GM23338 (cell line): ENCODE measurements at regions not wholly inside any gene's neighbourhood (a gene's known extent, or its start where the extent isn't known, plus 50 kb on each side); places are given as distances from the start of the nearest gene placed in this dataset.

Experiments
- ATAC-seq: fragments of 200-7000 bp; cut with Tn5 transposase; 3 replicates; pipeline ENCODE4 v1.9.1; 2020
- DNase-seq: peaks from one replicate; pipeline ENCODE4 v3.0.0-alpha.2; 2015; ENCODE audit warnings: low spot score
- H2AFZ ChIP-seq: fragments of 200-600 bp; sonication (generic); 2 replicates; pipeline ENCODE4 v1.8.0; 2016; ENCODE audit warnings: antibody characterized with exemption, mild to moderate bottlenecking, moderate library complexity
- H3F3A ChIP-seq: fragments of 200-600 bp; sonication (generic); replicated peaks from 2 replicates; pipeline ENCODE4 v1.8.0; 2017; ENCODE audit warnings: antibody characterized with exemption, mixed run types, low read depth
- H3K27ac ChIP-seq: fragments of 200-600 bp; sonication (generic); 2 replicates; pipeline ENCODE4 v1.6.1; 2016; ENCODE audit warnings: low read depth
- H3K27me3 ChIP-seq: fragments of 200-600 bp; sonication (generic); 2 replicates; pipeline ENCODE4 v1.8.0; 2016; ENCODE audit warnings: mild to moderate bottlenecking, mixed run types, moderate library complexity; ENCODE audit not compliant: insufficient read depth
- H3K36me3 ChIP-seq: fragments of 200-600 bp; sonication (generic); 2 replicates; pipeline ENCODE4 v1.8.0; 2016; ENCODE audit warnings: mild to moderate bottlenecking; ENCODE audit not compliant: insufficient read depth
- H3K4me1 ChIP-seq: fragments of 200-600 bp; sonication (generic); 2 replicates; pipeline ENCODE4 v1.8.0; 2016; ENCODE audit warnings: mild to moderate bottlenecking, moderate library complexity; ENCODE audit not compliant: insufficient read depth
- H3K4me2 ChIP-seq: fragments of 200-600 bp; sonication (generic); 2 replicates; pipeline ENCODE4 v1.7.1; 2017; ENCODE audit warnings: mixed run types
- H3K4me3 ChIP-seq: fragments of 200-600 bp; sonication (generic); 2 replicates; pipeline ENCODE4 v1.6.1; 2016; ENCODE audit warnings: mixed run types
- H3K79me2 ChIP-seq: fragments of 200-600 bp; sonication (generic); replicated peaks from 2 replicates; pipeline ENCODE4 v1.8.0; 2017; ENCODE audit warnings: mild to moderate bottlenecking; ENCODE audit not compliant: insufficient read depth
- H3K9me2 ChIP-seq: fragments of 200-600 bp; sonication (generic); 2 replicates; pipeline ENCODE4 v1.8.0; 2017; ENCODE audit not compliant: insufficient read depth
- H4K20me1 ChIP-seq: fragments of 200-600 bp; sonication (generic); replicated peaks from 2 replicates; pipeline ENCODE4 v1.8.0; 2017; ENCODE audit warnings: mild to moderate bottlenecking; ENCODE audit not compliant: insufficient read depth
- H3K27ac Mint-ChIP-seq: 2 replicates; pipeline ENCODE4 v1.8.0; 2020; ENCODE audit warnings: inconsistent platforms, mild to moderate bottlenecking, moderate library complexity, mixed read lengths
- H3K27me3 Mint-ChIP-seq: 3 replicates; pipeline ENCODE4 v1.8.0; 2022; ENCODE audit warnings: low read depth, mild to moderate bottlenecking, moderate library complexity, mixed read lengths, inconsistent platforms; ENCODE audit not compliant: insufficient read depth, poor library complexity
- H3K36me3 Mint-ChIP-seq: 3 replicates; pipeline ENCODE4 v1.8.0; 2021; ENCODE audit warnings: low read depth, mild to moderate bottlenecking, inconsistent platforms, moderate library complexity, mixed read lengths
- H3K4me1 Mint-ChIP-seq: 3 replicates; pipeline ENCODE4 v1.8.0; 2020; ENCODE audit warnings: mild to moderate bottlenecking, inconsistent platforms, mixed read lengths
- H3K4me3 Mint-ChIP-seq: 3 replicates; pipeline ENCODE4 v1.8.0; 2021; ENCODE audit warnings: moderate library complexity, mild to moderate bottlenecking, inconsistent platforms, mixed read lengths
- H3K9me3 Mint-ChIP-seq: 3 replicates; pipeline ENCODE4 v1.8.0; 2020; ENCODE audit warnings: moderate library complexity, mild to moderate bottlenecking, inconsistent platforms, mixed read lengths
- CREB1 ChIP-seq: fragments of 250-450 bp; sonication (Bioruptor Pico); IDR thresholded peaks from 2 replicates; pipeline ENCODE4 v1.5.0; 2020; ENCODE audit warnings: low read depth, mild to moderate bottlenecking, moderate library complexity
- ETS1 ChIP-seq: IDR thresholded peaks from 2 replicates; pipeline ENCODE4 v1.6.1; 2016; ENCODE audit warnings: antibody characterized with exemption
- EZH2 ChIP-seq: fragments of 200-600 bp; sonication (generic); IDR thresholded peaks from one replicate; pipeline ENCODE4 v1.8.0; 2017; ENCODE audit warnings: antibody characterized with exemption, mild to moderate bottlenecking, low read depth; ENCODE audit not compliant: unreplicated experiment
- EZH2phosphoT487 ChIP-seq: fragments of 200-600 bp; sonication (generic); IDR thresholded peaks from one replicate; pipeline ENCODE4 v1.8.1; 2018; ENCODE audit warnings: antibody characterized with exemption; ENCODE audit not compliant: unreplicated experiment
- NANOG ChIP-seq: IDR thresholded peaks from 2 replicates; pipeline ENCODE4 v1.6.1; 2016; ENCODE audit warnings: antibody characterized with exemption, borderline replicate concordance
- POLR2AphosphoS5 ChIP-seq: IDR thresholded peaks from 2 replicates; pipeline ENCODE4 v1.6.1; 2016; ENCODE audit warnings: antibody characterized with exemption, low read depth
- REST ChIP-seq: IDR thresholded peaks from one replicate; pipeline ENCODE4 v1.6.1; 2018; ENCODE audit warnings: antibody characterized with exemption; ENCODE audit not compliant: unreplicated experiment
- STAT1 ChIP-seq: IDR thresholded peaks from one replicate; pipeline ENCODE4 v1.6.1; 2016; ENCODE audit warnings: antibody characterized with exemption; ENCODE audit not compliant: unreplicated experiment
- ZNF114 ChIP-seq: fragments of 250-450 bp; sonication (Bioruptor Pico); IDR thresholded peaks from 2 replicates; pipeline ENCODE4 v1.5.0; 2020; ENCODE audit warnings: mild to moderate bottlenecking, moderate library complexity
- ZNF331 ChIP-seq: fragments of 250-450 bp; sonication (Bioruptor Pico); IDR thresholded peaks from 2 replicates; pipeline ENCODE4 v1.5.0; 2020; ENCODE audit warnings: low read depth, mild to moderate bottlenecking, moderate library complexity
- ZNF462 ChIP-seq: fragments of 250-450 bp; sonication (Bioruptor Pico); IDR thresholded peaks from 2 replicates; pipeline ENCODE4 v1.5.0; 2020; ENCODE audit warnings: mild to moderate bottlenecking, moderate library complexity
- TF ChIP-seq, protein P1 (sequence below), 2 experiments: fragments of 200-600 bp in 1 of 2; sonication (generic) in 1 of 2; conservative IDR thresholded peaks; 2 replicates each; pipeline versions ENCODE4 v1.5.1 to v1.6.1; 2016 to 2017; ENCODE audit warnings: antibody characterized with exemption in 2 of 2, low read depth in 2 of 2, mild to moderate bottlenecking in 2 of 2, moderate library complexity in 1 of 2

- Mint-ChIP-seq H3K36me3 (no peaks in the 10 kb centered on the region), H3K27ac (no peak overlapping the region), H3K4me1 (no peaks in the 10 kb centered on the region), H3K4me3 (no peak overlapping the region), H3K9me3 (peaks cover 6% of the 10 kb centered on the region; the same call in 2 of the 3 replicates), H3K27me3 (no peaks in the 10 kb centered on the region)
- Histone ChIP-seq H3K9me2 (no peaks in the 10 kb centered on the region), H3K4me2 (no peak overlapping the region), H3K27me3 (no peaks in the 10 kb centered on the region), H3K36me3 (no peaks in the 10 kb centered on the region), H3K79me2 (no peaks in the 10 kb centered on the region), H4K20me1 (no peaks in the 10 kb centered on the region), H3F3A (no peaks in the 10 kb centered on the region), H2AFZ (no peak overlapping the region), H3K4me1 (no peaks in the 10 kb centered on the region), H3K27ac (no peak overlapping the region), H3K4me3 (no peak overlapping the region)
- no peak for DNase-seq
- TF ChIP-seq ZNF331 (CRISPR knock-in tag) (no peak), EZH2 (no peak), EZH2phosphoT487 (no peak), CREB1 (CRISPR knock-in tag) (no peak), ETS1 (no peak), STAT1 (no peak), ZNF114 (CRISPR knock-in tag) (no peak), REST (no peak), ZNF462 (CRISPR knock-in tag) (no peak), POLR2AphosphoS5 (no peak), NANOG (no peak)
- TF ChIP-seq, protein P1, sequence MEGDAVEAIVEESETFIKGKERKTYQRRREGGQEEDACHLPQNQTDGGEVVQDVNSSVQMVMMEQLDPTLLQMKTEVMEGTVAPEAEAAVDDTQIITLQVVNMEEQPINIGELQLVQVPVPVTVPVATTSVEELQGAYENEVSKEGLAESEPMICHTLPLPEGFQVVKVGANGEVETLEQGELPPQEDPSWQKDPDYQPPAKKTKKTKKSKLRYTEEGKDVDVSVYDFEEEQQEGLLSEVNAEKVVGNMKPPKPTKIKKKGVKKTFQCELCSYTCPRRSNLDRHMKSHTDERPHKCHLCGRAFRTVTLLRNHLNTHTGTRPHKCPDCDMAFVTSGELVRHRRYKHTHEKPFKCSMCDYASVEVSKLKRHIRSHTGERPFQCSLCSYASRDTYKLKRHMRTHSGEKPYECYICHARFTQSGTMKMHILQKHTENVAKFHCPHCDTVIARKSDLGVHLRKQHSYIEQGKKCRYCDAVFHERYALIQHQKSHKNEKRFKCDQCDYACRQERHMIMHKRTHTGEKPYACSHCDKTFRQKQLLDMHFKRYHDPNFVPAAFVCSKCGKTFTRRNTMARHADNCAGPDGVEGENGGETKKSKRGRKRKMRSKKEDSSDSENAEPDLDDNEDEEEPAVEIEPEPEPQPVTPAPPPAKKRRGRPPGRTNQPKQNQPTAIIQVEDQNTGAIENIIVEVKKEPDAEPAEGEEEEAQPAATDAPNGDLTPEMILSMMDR (conservative IDR thresholded peaks at IDR 0.05; ENCODE audit: low read depth in 2 of 2), result no peak
- no peak for ATAC-seq
Measured at GRCh38 chr6:66675906-66676305, 968.9 kb upstream of the EYS start.
